Suprapubic skin (tissue), 4 donors: ENCODE measurements at regions not wholly inside any gene's neighbourhood (a gene's known extent, or its start where the extent isn't known, plus 50 kb on each side); places are given as distances from the start of the nearest gene placed in this dataset.

ENCODE experiments used
- DNase-seq, 2 donors: peaks; one replicate each; pipeline ENCODE4 v3.0.0-alpha.2; 2019; ENCODE audit warnings: low spot score in 2 of 2
- H3K27ac ChIP-seq: fragments of 200-600 bp; sonication (generic); one replicate; pipeline ENCODE4 v1.5.1; 2019
- H3K27me3 ChIP-seq: fragments of 200-600 bp; sonication (generic); one replicate; pipeline ENCODE4 v1.5.1; 2019
- H3K36me3 ChIP-seq: fragments of 200-600 bp; sonication (generic); one replicate; pipeline ENCODE4 v1.5.1; 2019
- H3K4me1 ChIP-seq: fragments of 200-600 bp; sonication (generic); one replicate; pipeline ENCODE4 v1.5.1; 2019
- H3K4me3 ChIP-seq: fragments of 200-600 bp; sonication (generic); one replicate; pipeline ENCODE4 v1.5.1; 2019; ENCODE audit warnings: mild to moderate bottlenecking
- H3K9me3 ChIP-seq: fragments of 200-600 bp; sonication (generic); one replicate; pipeline ENCODE4 v1.5.1; 2019
- EP300 ChIP-seq: sonication (generic); formaldehyde crosslinking; IDR thresholded peaks from one replicate; pipeline ENCODE4 v1.6.1; 2017; ENCODE audit warnings: antibody characterized with exemption
- POLR2A ChIP-seq, 2 donors: fragments of 450-650 bp; IDR thresholded peaks; one replicate each; pipeline ENCODE4 v1.6.1; 2017; ENCODE audit warnings: antibody characterized with exemption in 2 of 2, mild to moderate bottlenecking in 2 of 2, moderate library complexity in 2 of 2
- POLR2AphosphoS5 ChIP-seq, 3 donors: sonication (generic); formaldehyde crosslinking; IDR thresholded peaks; one replicate each; pipeline ENCODE4 v1.6.1; 2017; ENCODE audit warnings: antibody characterized with exemption in 3 of 3
- WGBS: methylation state at CpG from one replicate; pipeline ENCODE4 v1.1.5; 2018; 5-methylcytosine and 5-hydroxymethylcytosine counted together
- TF ChIP-seq, protein P1 (sequence below), 2 donors: fragments of 200-600 bp in 1 of 2; fragments of 450-650 bp in 1 of 2; sonication (generic) in 1 of 2; IDR thresholded peaks; one replicate each; pipeline ENCODE4 v1.5.1; 2016 to 2019; ENCODE audit warnings: antibody characterized with exemption in 2 of 2, mild to moderate bottlenecking in 1 of 2, moderate library complexity in 1 of 2

DNA sequence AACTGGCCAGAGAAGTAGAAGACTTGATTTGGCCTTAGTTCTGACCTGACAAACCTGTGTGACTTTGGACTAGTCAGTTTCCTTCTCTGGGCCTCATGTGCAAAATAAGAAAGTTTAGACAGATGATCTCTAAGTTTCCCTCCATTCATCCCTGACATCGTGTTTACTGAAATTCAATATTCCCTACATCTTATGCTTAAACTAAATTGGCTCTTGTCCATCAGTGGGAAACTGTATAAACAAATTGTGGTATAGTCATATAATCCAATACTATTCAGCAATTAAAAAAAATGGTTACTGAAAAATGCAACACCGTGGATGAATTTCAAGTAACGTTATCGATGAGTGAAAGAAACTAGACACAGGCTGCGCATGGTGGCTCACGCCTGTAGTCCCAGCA lies 64.4 kb upstream of the HRH1 start:
- Histone ChIP-seq H3K9me3 (no peaks in the 10 kb centered on the region), H3K27ac (no peak overlapping the region), H3K36me3 (no peaks in the 10 kb centered on the region), H3K4me3 (no peak overlapping the region), H3K27me3 (no peaks in the 10 kb centered on the region), H3K4me1 (peaks cover 12% of the 10 kb centered on the region)
- 89% methylated on average over 6 of the region's 6 CpGs for WGBS
- TF ChIP-seq POLR2AphosphoS5 (IDR thresholded peaks at IDR 0.05): no peak
- no peak for TF ChIP-seq POLR2A (IDR thresholded peaks at IDR 0.05)
- TF ChIP-seq EP300: no peak
- TF ChIP-seq, protein P1, sequence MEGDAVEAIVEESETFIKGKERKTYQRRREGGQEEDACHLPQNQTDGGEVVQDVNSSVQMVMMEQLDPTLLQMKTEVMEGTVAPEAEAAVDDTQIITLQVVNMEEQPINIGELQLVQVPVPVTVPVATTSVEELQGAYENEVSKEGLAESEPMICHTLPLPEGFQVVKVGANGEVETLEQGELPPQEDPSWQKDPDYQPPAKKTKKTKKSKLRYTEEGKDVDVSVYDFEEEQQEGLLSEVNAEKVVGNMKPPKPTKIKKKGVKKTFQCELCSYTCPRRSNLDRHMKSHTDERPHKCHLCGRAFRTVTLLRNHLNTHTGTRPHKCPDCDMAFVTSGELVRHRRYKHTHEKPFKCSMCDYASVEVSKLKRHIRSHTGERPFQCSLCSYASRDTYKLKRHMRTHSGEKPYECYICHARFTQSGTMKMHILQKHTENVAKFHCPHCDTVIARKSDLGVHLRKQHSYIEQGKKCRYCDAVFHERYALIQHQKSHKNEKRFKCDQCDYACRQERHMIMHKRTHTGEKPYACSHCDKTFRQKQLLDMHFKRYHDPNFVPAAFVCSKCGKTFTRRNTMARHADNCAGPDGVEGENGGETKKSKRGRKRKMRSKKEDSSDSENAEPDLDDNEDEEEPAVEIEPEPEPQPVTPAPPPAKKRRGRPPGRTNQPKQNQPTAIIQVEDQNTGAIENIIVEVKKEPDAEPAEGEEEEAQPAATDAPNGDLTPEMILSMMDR (IDR thresholded peaks at IDR 0.05): no peak
- no peak for DNase-seq

DNA sequence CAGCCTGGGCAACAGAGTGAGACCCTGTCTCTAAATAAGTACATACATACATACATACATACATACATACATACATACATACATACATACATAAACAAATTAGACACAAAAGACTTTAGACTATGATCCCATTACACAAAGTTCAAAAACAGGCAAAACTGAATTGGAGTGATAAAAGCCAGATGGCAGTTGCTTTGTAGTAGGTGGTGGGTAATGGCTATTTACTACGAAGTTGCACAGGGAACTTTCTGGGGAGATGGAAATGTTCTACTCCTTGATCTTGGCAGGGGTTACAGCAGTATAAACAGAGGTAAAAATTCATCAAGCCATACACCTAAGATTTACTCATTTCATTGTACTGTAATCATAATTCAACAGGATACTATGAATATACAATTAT lies 63.7 kb upstream of the HRH1 start:
- no peak for TF ChIP-seq POLR2A (IDR thresholded peaks at IDR 0.05)
- TF ChIP-seq, protein P1 (IDR thresholded peaks at IDR 0.05): no peak
- TF ChIP-seq POLR2AphosphoS5 (IDR thresholded peaks at IDR 0.05): no peak
- TF ChIP-seq EP300: no peak
- H3K4me3 ChIP-seq: no peak overlapping the region
- no peaks in the 10 kb centered on the region for H3K36me3 ChIP-seq
- 14% methylated on average over 1 of the region's 1 CpG for WGBS
- DNase-seq: no peak
- no peaks in the 10 kb centered on the region for H3K27me3 ChIP-seq
- no peak overlapping the region for H3K27ac ChIP-seq
- no peaks in the 10 kb centered on the region for H3K9me3 ChIP-seq
- H3K4me1 ChIP-seq: peaks cover 13% of the 10 kb centered on the region

DNA sequence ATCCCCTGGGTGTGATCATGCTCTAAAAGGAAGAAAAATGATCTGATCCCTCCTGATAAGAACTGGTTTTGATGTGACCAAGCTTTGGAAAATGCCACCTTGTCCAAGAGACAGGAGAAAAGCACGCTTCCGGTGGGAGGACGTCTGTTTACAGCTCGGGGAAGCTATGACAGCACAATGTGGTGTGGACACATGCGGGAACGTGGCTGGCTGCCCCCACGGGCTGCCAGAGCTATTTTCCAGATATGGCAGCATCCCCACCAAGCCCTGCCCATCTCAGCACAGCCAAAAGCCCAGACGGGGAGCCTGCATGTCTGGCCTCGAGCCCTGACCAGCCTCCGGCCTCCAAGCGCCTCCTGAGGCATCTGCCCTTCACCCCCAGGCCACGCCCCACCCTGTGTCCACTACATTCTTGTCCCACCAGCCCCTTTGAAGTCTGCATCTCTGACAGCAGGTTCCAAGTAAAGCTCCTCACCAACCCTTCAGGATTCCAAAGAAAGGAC lies 63.2 kb upstream of the HRH1 start:
- no peak for TF ChIP-seq POLR2AphosphoS5 (IDR thresholded peaks at IDR 0.05)
- TF ChIP-seq, protein P1 (IDR thresholded peaks at IDR 0.05): no peak
- TF ChIP-seq EP300: no peak
- TF ChIP-seq POLR2A (IDR thresholded peaks at IDR 0.05): no peak
- Histone ChIP-seq H3K4me3 (no peak overlapping the region), H3K27ac (no peak overlapping the region), H3K4me1 (peaks cover 18% of the 10 kb centered on the region), H3K36me3 (no peaks in the 10 kb centered on the region), H3K27me3 (no peaks in the 10 kb centered on the region), H3K9me3 (no peaks in the 10 kb centered on the region)
- 36% methylated on average over 12 of the region's 12 CpGs for WGBS
- peak in 1 of 2 donors; percentile 65 for DNase-seq

DNA sequence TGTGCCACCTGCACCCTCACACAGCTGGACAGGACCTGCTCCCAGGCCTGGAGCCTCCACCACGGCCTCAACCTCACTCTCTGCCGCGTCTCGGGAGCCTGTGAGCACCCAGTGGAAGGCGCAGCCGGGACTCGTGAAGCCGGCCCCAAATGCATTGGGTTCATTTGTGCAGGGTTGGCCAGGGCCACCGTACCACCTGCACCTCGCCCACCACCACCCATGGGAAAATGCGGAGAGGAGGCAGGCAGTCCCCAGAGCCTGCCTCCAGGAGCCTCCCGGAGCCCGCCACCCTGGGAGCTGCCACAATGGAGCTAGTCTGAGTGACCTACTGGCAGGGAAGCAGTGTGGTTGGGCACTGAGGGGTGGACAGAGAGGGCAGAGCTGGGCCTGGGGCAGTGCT lies 62.5 kb upstream of the HRH1 start:
- no CpG with 5 or more reads among the region's 13 CpGs for WGBS
- peaks cover 25% of the 10 kb centered on the region for H3K4me1 ChIP-seq
- DNase-seq: no peak
- H3K9me3 ChIP-seq: no peaks in the 10 kb centered on the region
- H3K27me3 ChIP-seq: no peaks in the 10 kb centered on the region
- no peak overlapping the region for H3K4me3 ChIP-seq
- no peak for TF ChIP-seq POLR2AphosphoS5 (IDR thresholded peaks at IDR 0.05)
- no peak for TF ChIP-seq POLR2A (IDR thresholded peaks at IDR 0.05)
- no peak for TF ChIP-seq EP300
- TF ChIP-seq, protein P1 (IDR thresholded peaks at IDR 0.05): no peak
- H3K27ac ChIP-seq: no peak overlapping the region
- no peaks in the 10 kb centered on the region for H3K36me3 ChIP-seq

DNA sequence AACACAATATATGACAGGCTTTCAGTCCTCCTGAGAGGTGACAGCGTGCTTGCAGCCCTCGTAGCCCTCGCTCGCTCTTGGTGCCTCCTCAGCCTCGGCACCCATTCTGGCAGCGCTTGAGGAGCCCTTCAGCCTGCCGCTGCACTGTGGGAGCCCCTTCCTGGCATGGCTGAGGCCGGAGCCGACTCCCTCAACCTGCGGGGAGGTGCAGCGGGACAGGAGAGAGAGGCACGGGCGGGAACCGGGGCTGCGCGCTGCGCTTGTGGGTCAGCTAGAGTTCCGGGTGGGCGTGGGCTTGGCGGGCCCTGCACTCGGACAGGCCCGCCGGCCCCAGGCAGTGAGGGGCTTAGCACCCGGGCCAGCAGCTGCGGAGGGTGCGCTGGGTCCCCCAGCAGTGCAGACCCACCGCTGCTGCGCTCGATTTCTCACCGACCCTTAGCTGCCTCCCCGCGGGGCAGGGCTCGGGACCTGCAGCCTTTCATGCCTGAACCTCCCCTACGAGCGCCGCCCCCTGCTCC lies 60.4 kb upstream of the HRH1 start:
- 96% methylated on average over 4 of the region's 36 CpGs for WGBS

More for the DNA sequence above, 60.4 kb upstream of the HRH1 start:
- H3K4me3 ChIP-seq: no peak overlapping the region
- H3K27me3 ChIP-seq: no peaks in the 10 kb centered on the region
- TF ChIP-seq EP300 (no peak), POLR2A (IDR thresholded peaks at IDR 0.05) (no peak), POLR2AphosphoS5 (IDR thresholded peaks at IDR 0.05) (no peak)
- TF ChIP-seq, protein P1 (IDR thresholded peaks at IDR 0.05): no peak
- no peaks in the 10 kb centered on the region for H3K9me3 ChIP-seq
- no peaks in the 10 kb centered on the region for H3K36me3 ChIP-seq
- H3K4me1 ChIP-seq: peaks cover 33% of the 10 kb centered on the region
- DNase-seq: no peak
- H3K27ac ChIP-seq: no peak overlapping the region
